ENCODE measurements at regions not wholly inside any gene's neighbourhood (a gene's known extent, or its start where the extent isn't known, plus 50 kb on each side); places are given as distances from the start of the nearest gene placed in this dataset.
A peak's percentile ranks its signal among the peaks of the same experiment; 100 is the strongest.
"Not testable (repeated sequence)": the region's sequence is repeated elsewhere in the genome, so short reads cannot be mapped to it uniquely, and the experiment has no call there.

- DNase-seq: no peak
Measured at GRCh38 chr13:71300602-71301001, 566.4 kb downstream of the DACH1 start.

GRCh38 chr13:71291842-71292146 lies 575.2 kb downstream of the DACH1 start:
- DNase-seq: no peak

GRCh38 chr13:71290963-71291841 lies 575.8 kb downstream of the DACH1 start:
- peak; percentile 68 to 90 (median 73) for DNase-seq

GRCh38 chr13:71289980-71290379 lies 577.0 kb downstream of the DACH1 start:
- DNase-seq: not testable (repeated sequence)

GRCh38 chr13:71285700-71286099 lies 581.3 kb downstream of the DACH1 start:
- peak in 1 of 3 experiments; percentile 62 for DNase-seq

- peak in 1 of 3 experiments; percentile 49 for DNase-seq
Measured at GRCh38 chr13:71278512-71278911, 588.5 kb downstream of the DACH1 start.

- no peak for DNase-seq
Measured at GRCh38 chr13:71274923-71275608, 591.9 kb downstream of the DACH1 start.

- no peak for DNase-seq
Measured at GRCh38 chr13:71261256-71261655, 605.7 kb downstream of the DACH1 start.

- DNase-seq: no peak
Measured at GRCh38 chr13:71260246-71260645, 606.8 kb downstream of the DACH1 start.

GRCh38 chr13:71255633-71256032 lies 611.4 kb downstream of the DACH1 start:
- no peak for DNase-seq

GRCh38 chr13:71254384-71254783 lies 612.6 kb downstream of the DACH1 start:
- DNase-seq: no peak

- no peak for DNase-seq
Measured at GRCh38 chr13:71252184-71252704, 614.8 kb downstream of the DACH1 start.

- DNase-seq: peak in 1 of 3 experiments; percentile 52
Measured at GRCh38 chr13:71251292-71251951, 615.6 kb downstream of the DACH1 start.

- no peak for DNase-seq
Measured at GRCh38 chr13:71249011-71249410, 618.0 kb downstream of the DACH1 start.

- no peak for DNase-seq
Measured at GRCh38 chr13:71244161-71244560, 622.8 kb downstream of the DACH1 start.

GRCh38 chr13:71242201-71242600 lies 624.8 kb downstream of the DACH1 start:
- peak in 2 of 3 experiments; percentile 46 to 79 for DNase-seq

GRCh38 chr13:71240911-71241310 lies 626.1 kb downstream of the DACH1 start:
- DNase-seq: peak in 2 of 3 experiments; percentile 7 to 69

GRCh38 chr13:71237332-71237731 lies 629.7 kb downstream of the DACH1 start:
- no peak for DNase-seq

- peak in 2 of 3 experiments; percentile 14 to 57 for DNase-seq
Measured at GRCh38 chr13:71219698-71220415, 647.1 kb downstream of the DACH1 start.

- peak in 2 of 3 experiments; percentile 16 to 80 for DNase-seq
Measured at GRCh38 chr13:71218960-71219359, 648.0 kb downstream of the DACH1 start.

- DNase-seq: no peak
Measured at GRCh38 chr13:71217827-71218226, 649.2 kb downstream of the DACH1 start.

- DNase-seq: no peak
Measured at GRCh38 chr13:71214821-71215220, 652.2 kb downstream of the DACH1 start.

- no peak for DNase-seq
Measured at GRCh38 chr13:71214357-71214756, 652.6 kb downstream of the DACH1 start.
